ENCODE measurements at regions not wholly inside any gene's neighbourhood (a gene's known extent, or its start where the extent isn't known, plus 50 kb on each side); places are given as distances from the start of the nearest gene placed in this dataset.
A peak's percentile ranks its signal among the peaks of the same experiment; 100 is the strongest.

DNA sequence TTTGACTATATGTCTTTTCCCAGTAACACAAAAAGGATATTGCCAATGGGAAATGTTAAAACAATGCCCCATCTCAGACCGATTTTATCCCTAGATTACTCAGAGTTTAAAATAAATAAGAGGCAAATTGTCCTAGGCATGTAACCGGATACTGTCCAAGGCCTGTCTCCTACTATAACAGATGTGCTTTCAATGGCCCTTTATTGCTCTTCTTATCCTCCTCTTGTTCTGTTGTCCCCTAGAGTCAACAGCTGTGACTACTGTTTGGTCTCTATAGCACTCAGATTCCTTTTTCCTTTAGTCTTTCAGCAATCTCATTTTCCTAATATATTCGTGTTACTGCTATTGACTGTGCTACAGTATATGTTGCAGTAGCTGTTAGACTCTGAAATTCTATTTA, 66.8 kb upstream of the PLS3 start:
- Histone ChIP-seq H3K9me3 (no peaks in the 10 kb centered on the region), H3K27ac (no peak overlapping the region), H3K36me3 (no peaks in the 10 kb centered on the region), H3K27me3 (no peaks in the 10 kb centered on the region), H3K4me3 (no peak overlapping the region), H3K4me1 (no peaks in the 10 kb centered on the region)
- DNase-seq, result no peak
- intact Hi-C loops (cut with DNase I; ENCODE audit: low total_unique reads), result no loop called here
- no peak for TF ChIP-seq POLR2A (IDR thresholded peaks at IDR 0.05)
- TF ChIP-seq, protein P1, sequence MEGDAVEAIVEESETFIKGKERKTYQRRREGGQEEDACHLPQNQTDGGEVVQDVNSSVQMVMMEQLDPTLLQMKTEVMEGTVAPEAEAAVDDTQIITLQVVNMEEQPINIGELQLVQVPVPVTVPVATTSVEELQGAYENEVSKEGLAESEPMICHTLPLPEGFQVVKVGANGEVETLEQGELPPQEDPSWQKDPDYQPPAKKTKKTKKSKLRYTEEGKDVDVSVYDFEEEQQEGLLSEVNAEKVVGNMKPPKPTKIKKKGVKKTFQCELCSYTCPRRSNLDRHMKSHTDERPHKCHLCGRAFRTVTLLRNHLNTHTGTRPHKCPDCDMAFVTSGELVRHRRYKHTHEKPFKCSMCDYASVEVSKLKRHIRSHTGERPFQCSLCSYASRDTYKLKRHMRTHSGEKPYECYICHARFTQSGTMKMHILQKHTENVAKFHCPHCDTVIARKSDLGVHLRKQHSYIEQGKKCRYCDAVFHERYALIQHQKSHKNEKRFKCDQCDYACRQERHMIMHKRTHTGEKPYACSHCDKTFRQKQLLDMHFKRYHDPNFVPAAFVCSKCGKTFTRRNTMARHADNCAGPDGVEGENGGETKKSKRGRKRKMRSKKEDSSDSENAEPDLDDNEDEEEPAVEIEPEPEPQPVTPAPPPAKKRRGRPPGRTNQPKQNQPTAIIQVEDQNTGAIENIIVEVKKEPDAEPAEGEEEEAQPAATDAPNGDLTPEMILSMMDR (IDR thresholded peaks at IDR 0.05), result no peak

DNA sequence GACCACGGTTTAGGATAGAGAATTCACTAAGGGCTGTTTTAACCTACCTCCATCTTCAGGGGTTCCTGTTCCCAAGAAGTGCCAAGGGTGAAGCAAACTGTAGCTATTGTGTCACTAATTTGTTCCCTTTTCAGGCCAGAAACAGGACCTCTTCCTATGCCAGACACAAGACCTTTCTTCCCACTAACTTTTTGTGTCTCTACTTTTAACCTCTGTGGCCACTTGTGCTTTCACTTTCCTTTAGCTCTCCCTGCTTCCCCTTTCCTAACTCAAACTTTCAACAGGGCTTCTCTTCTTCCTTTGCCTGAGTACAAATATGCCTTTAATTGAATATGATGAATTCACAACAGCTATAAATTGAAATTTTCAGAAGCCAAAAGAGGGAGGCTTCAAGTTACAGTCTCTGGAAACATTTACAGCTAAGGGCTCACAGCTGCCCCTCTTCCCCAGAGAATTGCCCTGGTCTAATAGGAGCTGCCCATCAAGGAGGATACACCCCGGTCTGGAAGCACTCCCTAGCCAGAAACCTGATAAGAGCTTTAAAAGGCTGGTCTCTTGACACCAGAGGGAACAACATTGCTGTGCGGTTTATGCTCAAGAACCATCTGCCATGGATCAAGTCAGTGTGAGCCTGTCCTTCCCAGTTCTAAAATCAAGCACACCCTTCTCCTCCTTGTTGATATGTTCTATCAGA, 61.7 kb upstream of the PLS3 start:
- intact Hi-C loops (cut with DNase I; ENCODE audit: low total_unique reads), result no loop called here
- H3K27me3 ChIP-seq, result no peaks in the 10 kb centered on the region
- H3K36me3 ChIP-seq, result no peaks in the 10 kb centered on the region
- TF ChIP-seq POLR2A (IDR thresholded peaks at IDR 0.05), result no peak
- TF ChIP-seq, protein P1 (IDR thresholded peaks at IDR 0.05), result no peak
- no peaks in the 10 kb centered on the region for H3K9me3 ChIP-seq
- H3K4me3 ChIP-seq, result no peak overlapping the region
- no peak for DNase-seq
- H3K27ac ChIP-seq, result peak overlapping the region; percentile 49 to 68
- H3K4me1 ChIP-seq, result no peaks in the 10 kb centered on the region

DNA sequence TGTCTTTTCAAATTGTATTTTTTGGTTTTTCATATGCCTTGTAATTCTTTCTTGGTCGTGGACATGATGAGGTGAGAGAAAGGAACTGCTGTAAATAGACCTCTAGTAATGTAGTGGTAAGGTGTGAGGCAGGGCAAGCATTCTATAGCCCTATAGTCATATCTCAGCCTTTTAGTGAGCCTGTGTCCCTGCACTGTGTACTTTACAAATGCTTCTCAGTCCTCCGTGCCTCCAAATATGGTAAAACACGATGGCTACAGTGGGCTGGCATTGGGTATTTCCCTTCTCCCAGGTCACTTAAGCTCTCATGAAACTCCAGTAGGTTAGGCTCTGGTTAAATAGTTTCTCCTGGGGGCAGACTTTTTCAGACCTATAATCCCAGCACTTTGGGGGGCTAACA, 57.9 kb upstream of the PLS3 start:
- Histone ChIP-seq H3K9me3 (no peaks in the 10 kb centered on the region), H3K27ac (peak overlapping the region in 1 of 2 donors; percentile 51), H3K27me3 (no peaks in the 10 kb centered on the region), H3K4me1 (no peaks in the 10 kb centered on the region), H3K36me3 (no peaks in the 10 kb centered on the region), H3K4me3 (no peak overlapping the region)
- DNase-seq, result no peak
- intact Hi-C loops (cut with DNase I; ENCODE audit: low total_unique reads), result no loop called here
- TF ChIP-seq, protein P1 (IDR thresholded peaks at IDR 0.05), result no peak
- TF ChIP-seq POLR2A (IDR thresholded peaks at IDR 0.05), result no peak

DNA sequence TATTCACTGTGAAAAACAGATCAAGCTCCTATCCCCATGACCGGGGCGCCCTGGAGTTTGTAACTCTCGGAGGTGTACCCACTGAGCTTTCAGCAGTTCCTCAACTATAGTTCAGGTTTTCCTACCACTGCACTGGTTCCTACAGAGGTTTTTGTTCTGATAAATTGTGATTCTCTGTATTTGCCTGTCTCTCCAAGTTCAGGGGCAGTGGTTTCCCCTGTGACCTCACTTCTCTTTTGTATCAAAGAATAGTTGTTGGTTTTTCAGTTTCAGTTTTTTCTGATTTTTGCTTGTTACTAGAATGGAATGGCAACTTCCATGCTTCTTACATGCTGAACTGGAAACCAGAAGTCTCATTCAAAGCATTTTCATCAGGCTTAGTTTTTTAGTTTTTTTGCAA, 56.8 kb upstream of the PLS3 start:
- no peak for TF ChIP-seq POLR2A (IDR thresholded peaks at IDR 0.05)
- no peaks in the 10 kb centered on the region for H3K27me3 ChIP-seq
- H3K9me3 ChIP-seq, result no peaks in the 10 kb centered on the region
- peak overlapping the region; percentile 2 to 51 for H3K27ac ChIP-seq
- DNase-seq, result peak in 1 of 2 donors; percentile 18
- no peak overlapping the region for H3K4me3 ChIP-seq
- H3K4me1 ChIP-seq, result no peaks in the 10 kb centered on the region
- no peaks in the 10 kb centered on the region for H3K36me3 ChIP-seq
- intact Hi-C loops (cut with DNase I; ENCODE audit: low total_unique reads), result no loop called here

All from uterus (tissue), 3 donors.